Heart left ventricle (tissue), 16 donors: ENCODE measurements at regions not wholly inside any gene's neighbourhood (a gene's known extent, or its start where the extent isn't known, plus 50 kb on each side); places are given as distances from the start of the nearest gene placed in this dataset.
"Not testable (repeated sequence)": the region's sequence is repeated elsewhere in the genome, so short reads cannot be mapped to it uniquely, and the experiment has no call there.

Experiments used
- ATAC-seq, 4 donors: fragments of 200-7000 bp; cut with Tn5 transposase; one replicate each; pipeline ENCODE4 v1.9.1; 2020 to 2022; ENCODE audit warnings: moderate library complexity in 4 of 4, mild to moderate bottlenecking in 3 of 4, moderate number of reproducible peaks in 1 of 4
- DNase-seq, 5 donors: peaks; one replicate each; pipeline ENCODE4 v3.0.0-alpha.2; 2020
- H3K27ac ChIP-seq, 12 donors: fragments of 200-600 bp; sonication (generic) in 4 of 12; one replicate each; pipeline versions ENCODE4 v1.5.0 to v1.8.0; 2016 to 2022; ENCODE audit warnings: mild to moderate bottlenecking in 2 of 12
- H3K27me3 ChIP-seq, 9 donors: fragments of 200-600 bp; sonication (generic) in 2 of 9; one replicate each; pipeline versions ENCODE4 v1.5.1 to v1.8.0; 2016 to 2022; ENCODE audit warnings: mild to moderate bottlenecking in 3 of 9
- H3K36me3 ChIP-seq, 9 donors: fragments of 200-600 bp; sonication (generic) in 2 of 9; one replicate each; pipeline versions ENCODE4 v1.5.0 to v1.8.0; 2018 to 2022; ENCODE audit warnings: mild to moderate bottlenecking in 2 of 9
- H3K4me1 ChIP-seq, 12 donors: fragments of 200-600 bp; sonication (generic) in 4 of 12; one replicate each; pipeline versions ENCODE4 v1.5.0 to v1.8.0; 2016 to 2022; ENCODE audit warnings: mild to moderate bottlenecking in 3 of 12
- H3K4me3 ChIP-seq, 12 donors: fragments of 200-600 bp; sonication (generic) in 4 of 12; one replicate each; pipeline versions ENCODE4 v1.5.0 to v1.8.0; 2017 to 2022; ENCODE audit warnings: mild to moderate bottlenecking in 9 of 12, moderate library complexity in 4 of 12
- H3K9me3 ChIP-seq, 12 donors: fragments of 200-600 bp; sonication (generic) in 4 of 12; one replicate each; pipeline versions ENCODE4 v1.5.0 to v1.8.0; 2016 to 2022; ENCODE audit warnings: mild to moderate bottlenecking in 1 of 12
- CTCF ChIP-seq, 12 donors: fragments of 200-600 bp; sonication (generic) in 4 of 12; IDR thresholded peaks; one replicate each; pipeline versions ENCODE4 v1.5.0 to v1.8.0; 2018 to 2022; ENCODE audit warnings: antibody characterized with exemption in 12 of 12, mild to moderate bottlenecking in 5 of 12
- POLR2A ChIP-seq, 2 donors: fragments of 450-650 bp; IDR thresholded peaks; one replicate each; pipeline ENCODE4 v1.6.1; 2017; ENCODE audit warnings: antibody characterized with exemption in 2 of 2, mild to moderate bottlenecking in 2 of 2, moderate library complexity in 2 of 2
- WGBS, 4 donors: extraction: QIAGEN DNeasy Blood & Tissue Kit in 2 of 4; methylation state at CpG; one replicate each; pipeline versions ENCODE4 v1.1.5 to v1.1.7; 2013 to 2018; 5-methylcytosine and 5-hydroxymethylcytosine counted together
- intact Hi-C, 10 donors: fragments of 100-400 bp; cut with DNase I; formaldehyde crosslinking; loops; one replicate each; pipeline versions ENCODE4 v1.11.1 to v1.14.2; 2022
- donor health status: ischemic (EF 13 %, LVEDD 7.1; RV severe dilation, severe dysfunction).
- donor health status: healthy with polysubstance abuse.
- donor health status: DM: no; HTN: yes; CAD: no.
- donor health status: DM: no; HTN: no; CAD: no.
- donor health status: ischemic (EF 25% LVEDD 6.9; RV normal size, moderate dysfunction).
- donor health status: ischemic (EF 25% LVEDD 5.7; RV mildly dilated, moderate dysfunction).
- donor health status: healthy.
- donor health status: DM: yes; HTN: yes; CAD: no.
- donor health status: ischemic (EF 35%, LVEDD 5.7; RV mildly dilated, moderate dysfunction).
- donor health status: nonischemic (EF 11% LVEDD 7.7; RV severe dilation, severe dysfunction).
- donor health status: DM: yes; HTN: yes; CAD: no.
- donor health status: PGD.
- donor health status: ischemic (EF 29% LVEDD 5.4; RV normal size, mild dysfunction).
- donor health status: nonischemic (EF 23%, LVEDD 6.1; RV moderate dilation, normal function).

- no peaks in the 10 kb centered on the region for H3K27me3 ChIP-seq
- no peak for ATAC-seq
These were observed 131.5 kb downstream of the TFCP2L1 start for GRCh38 chr2:121153516-121153915.

GRCh38 chr2:121155502-121156056, 129.4 kb downstream of the TFCP2L1 start:
- H3K9me3 ChIP-seq: peaks cover 0 to 22% (median 12%) of the 10 kb centered on the region in 12 donors
- H3K27ac ChIP-seq: no peak overlapping the region
- H3K4me3 ChIP-seq: no peak overlapping the region
- TF ChIP-seq CTCF (IDR thresholded peaks at IDR 0.05) (no peak), POLR2A (IDR thresholded peaks at IDR 0.05) (no peak)
- no peaks in the 10 kb centered on the region for H3K4me1 ChIP-seq
- WGBS, 4 donors: 77 to 87% (median 84%) methylated on average over 6 to 11 of the region's 11 CpGs
- ATAC-seq (peak in 1 of 4 donors; percentile 38), DNase-seq (no peak)
- H3K27me3 ChIP-seq: no peaks in the 10 kb centered on the region
- intact Hi-C loops: no loop called here
- H3K36me3 ChIP-seq: no peaks in the 10 kb centered on the region

More at GRCh38 chr2:121153516-121153915, 131.5 kb downstream of the TFCP2L1 start:
- no peak overlapping the region for H3K4me3 ChIP-seq
- H3K4me1 ChIP-seq: peaks cover 0 to 9% (median 0%) of the 10 kb centered on the region in 12 donors
- no peak overlapping the region for H3K27ac ChIP-seq
- WGBS, 4 donors: 74 to 88% (median 79%) methylated on average over 6 of the region's 6 CpGs
- DNase-seq: no peak
- intact Hi-C loops: no loop called here
- no peaks in the 10 kb centered on the region for H3K36me3 ChIP-seq
- no peak for TF ChIP-seq POLR2A (IDR thresholded peaks at IDR 0.05)
- TF ChIP-seq CTCF (IDR thresholded peaks at IDR 0.05): no peak
- H3K9me3 ChIP-seq: peaks cover 0 to 19% (median 12%) of the 10 kb centered on the region in 12 donors

- H3K27ac ChIP-seq, intact Hi-C loops, H3K4me1 ChIP-seq, H3K4me3 ChIP-seq, DNase-seq, H3K36me3 ChIP-seq, ATAC-seq, H3K27me3 ChIP-seq: not testable (repeated sequence)
- 85 to 90% (median 88%) methylated on average over 1 of the region's 1 CpG for WGBS, 4 donors
- H3K9me3 ChIP-seq: peaks cover 0 to 25% (median 12%) of the 10 kb centered on the region in 12 donors
These were observed 127.5 kb downstream of the TFCP2L1 start for GRCh38 chr2:121157481-121157880.

GRCh38 chr2:121159291-121160071, 125.5 kb downstream of the TFCP2L1 start:
- 80 to 87% (median 83%) methylated on average over 7 to 8 of the region's 8 CpGs for WGBS, 4 donors
- intact Hi-C loops: no loop called here
- H3K27me3 ChIP-seq: no peaks in the 10 kb centered on the region
- H3K4me1 ChIP-seq: no peaks in the 10 kb centered on the region
- TF ChIP-seq POLR2A (IDR thresholded peaks at IDR 0.05): no peak
- no peak for TF ChIP-seq CTCF (IDR thresholded peaks at IDR 0.05)
- no peak overlapping the region for H3K4me3 ChIP-seq
- H3K27ac ChIP-seq: no peak overlapping the region
- peaks cover 0 to 34% (median 15%) of the 10 kb centered on the region in 12 donors for H3K9me3 ChIP-seq
- no peaks in the 10 kb centered on the region for H3K36me3 ChIP-seq
- DNase-seq: no peak
- no peak for ATAC-seq
